T-helper 2 cell treated with Interferon-gamma antibody and Interleukin-4, amounts not matched to agents 5 μg/mL and 100 μg/mL, for 36 hours (primary cell): ENCODE measurements at regions not wholly inside any gene's neighbourhood (a gene's known extent, or its start where the extent isn't known, plus 50 kb on each side); places are given as distances from the start of the nearest gene placed in this dataset.
"Not testable (repeated sequence)": the region's sequence is repeated elsewhere in the genome, so short reads cannot be mapped to it uniquely, and the experiment has no call there.

Experiments
- DNase-seq: peaks from one replicate; pipeline ENCODE4 v3.0.0; 2021; ENCODE audit warnings: low spot score
- H3K27ac Mint-ChIP-seq: one replicate; pipeline ENCODE4 v1.8.0; 2021; ENCODE audit warnings: mild to moderate bottlenecking, mixed read lengths
- H3K27me3 Mint-ChIP-seq: one replicate; pipeline ENCODE4 v1.8.0; 2021; ENCODE audit warnings: low read depth, mixed read lengths
- H3K36me3 Mint-ChIP-seq: one replicate; pipeline ENCODE4 v1.8.0; 2021; ENCODE audit warnings: low read depth, mixed read lengths
- H3K4me1 Mint-ChIP-seq: one replicate; pipeline ENCODE4 v1.8.0; 2021; ENCODE audit warnings: low read depth, mixed read lengths
- H3K4me3 Mint-ChIP-seq: one replicate; pipeline ENCODE4 v1.8.0; 2022; ENCODE audit warnings: mild to moderate bottlenecking, moderate library complexity, mixed read lengths
- H3K9me3 Mint-ChIP-seq: one replicate; pipeline ENCODE4 v1.8.0; 2021; ENCODE audit warnings: mixed read lengths

- Mint-ChIP-seq H3K4me1 (no peaks in the 10 kb centered on the region), H3K27me3 (no peaks in the 10 kb centered on the region), H3K4me3 (no peak overlapping the region), H3K27ac (no peak overlapping the region), H3K9me3 (peaks cover 95% of the 10 kb centered on the region), H3K36me3 (no peaks in the 10 kb centered on the region)
- no peak for DNase-seq
Observed at GRCh38 chr12:34303091-34303870, 281.0 kb downstream of the ALG10 start.

- Mint-ChIP-seq H3K4me1 (no peaks in the 10 kb centered on the region), H3K9me3 (peaks cover 88% of the 10 kb centered on the region), H3K27ac (no peak overlapping the region), H3K4me3 (no peak overlapping the region), H3K27me3 (no peaks in the 10 kb centered on the region), H3K36me3 (no peaks in the 10 kb centered on the region)
- DNase-seq: no peak
Observed at GRCh38 chr12:34304001-34304400, 281.7 kb downstream of the ALG10 start.

GRCh38 chr12:34304546-34304945, 282.2 kb downstream of the ALG10 start:
- no peaks in the 10 kb centered on the region for H3K36me3 Mint-ChIP-seq
- H3K4me3 Mint-ChIP-seq: no peak overlapping the region
- DNase-seq: no peak
- H3K27me3 Mint-ChIP-seq: no peaks in the 10 kb centered on the region
- H3K9me3 Mint-ChIP-seq: peaks cover 88% of the 10 kb centered on the region
- H3K27ac Mint-ChIP-seq: no peak overlapping the region
- H3K4me1 Mint-ChIP-seq: no peaks in the 10 kb centered on the region

DNA sequence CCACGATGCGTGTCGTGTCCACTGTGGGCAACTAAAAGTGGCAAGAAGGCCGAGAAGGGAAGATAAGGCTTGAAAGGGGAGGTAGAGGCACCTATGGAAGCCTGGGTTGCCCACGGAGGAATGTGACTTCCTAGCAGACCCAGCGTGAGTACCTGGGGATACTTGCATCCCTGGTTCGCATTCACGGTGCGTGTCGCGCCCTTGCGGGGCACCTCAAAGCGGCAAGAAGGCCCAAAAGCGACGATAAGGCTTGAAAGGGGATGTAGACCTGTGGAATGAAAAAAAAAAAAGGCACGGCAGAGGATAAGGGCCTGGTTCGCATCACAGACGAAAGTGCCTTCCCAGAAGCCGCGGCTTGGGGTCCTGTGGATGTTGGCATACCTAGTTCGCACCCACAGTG, 282.9 kb downstream of the ALG10 start:
- no peak overlapping the region for H3K27ac Mint-ChIP-seq
- no peaks in the 10 kb centered on the region for H3K27me3 Mint-ChIP-seq
- no peak for DNase-seq
- no peaks in the 10 kb centered on the region for H3K4me1 Mint-ChIP-seq
- peaks cover 83% of the 10 kb centered on the region for H3K9me3 Mint-ChIP-seq
- H3K4me3 Mint-ChIP-seq: no peak overlapping the region
- H3K36me3 Mint-ChIP-seq: no peaks in the 10 kb centered on the region

DNA sequence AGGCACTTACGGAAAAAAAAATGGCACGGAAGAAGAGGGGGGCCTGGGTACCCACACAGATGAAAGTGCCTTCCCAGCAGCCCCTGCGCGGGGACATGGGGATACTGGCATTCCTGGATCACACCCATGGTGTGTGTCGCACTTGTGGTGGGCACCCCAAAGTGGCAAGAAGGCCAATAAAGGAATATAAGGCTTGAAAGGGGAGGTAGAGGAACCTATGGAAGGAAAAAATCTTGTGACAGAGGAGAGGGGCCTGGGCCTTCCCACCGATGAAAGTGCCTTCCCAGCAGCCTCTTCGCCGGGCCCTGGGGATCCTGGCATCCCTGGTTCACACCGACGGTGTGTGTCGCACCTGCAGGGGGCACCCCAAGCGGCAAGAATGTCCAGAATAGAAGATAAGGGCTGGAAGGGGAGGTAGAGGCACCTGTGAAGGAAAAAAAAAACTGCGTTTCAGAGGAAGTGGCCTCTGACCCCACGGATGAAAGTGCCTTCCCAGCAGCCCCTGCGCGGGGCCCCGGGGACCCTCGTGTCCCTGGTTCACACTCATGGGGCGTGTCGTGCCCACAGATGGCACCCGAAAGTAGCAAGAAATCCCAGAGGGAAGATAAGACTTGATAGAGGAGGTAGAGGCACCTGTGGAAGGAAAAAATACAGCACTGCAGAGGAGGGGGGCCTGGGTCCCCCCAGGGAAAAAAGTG, 284.0 kb downstream of the ALG10 start:
- Mint-ChIP-seq H3K27me3 (no peaks in the 10 kb centered on the region), H3K4me1 (no peaks in the 10 kb centered on the region), H3K27ac (no peak overlapping the region), H3K36me3 (no peaks in the 10 kb centered on the region), H3K9me3 (peaks cover 81% of the 10 kb centered on the region), H3K4me3 (no peak overlapping the region)
- no peak for DNase-seq

GRCh38 chr12:34309806-34310804, 287.8 kb downstream of the ALG10 start:
- not testable (repeated sequence) for H3K4me3 Mint-ChIP-seq, H3K4me1 Mint-ChIP-seq, DNase-seq, H3K27me3 Mint-ChIP-seq, H3K36me3 Mint-ChIP-seq, H3K27ac Mint-ChIP-seq
- H3K9me3 Mint-ChIP-seq: peaks cover 82% of the 10 kb centered on the region

DNA sequence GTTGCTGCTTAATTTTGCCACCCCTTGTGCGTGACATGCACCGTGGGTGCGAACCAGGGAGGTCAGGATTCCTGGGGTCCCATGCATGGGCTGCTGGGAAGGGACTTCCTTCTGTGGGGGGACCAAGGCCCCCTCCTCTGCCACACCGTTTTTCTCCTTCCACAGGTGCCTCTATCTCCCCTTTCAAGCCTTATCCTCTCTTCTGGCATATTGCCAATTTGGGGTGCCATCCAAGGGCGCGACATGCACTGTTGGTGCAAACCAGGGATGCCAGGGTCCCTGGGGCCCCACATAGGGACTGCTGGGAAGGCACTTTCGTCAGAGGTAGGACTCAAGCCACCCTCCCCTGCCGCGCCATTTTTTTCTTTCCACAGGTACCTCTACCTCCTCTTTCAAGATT, 289.0 kb downstream of the ALG10 start:
- H3K4me1 Mint-ChIP-seq: no peaks in the 10 kb centered on the region
- H3K27me3 Mint-ChIP-seq: no peaks in the 10 kb centered on the region
- H3K27ac Mint-ChIP-seq: no peak overlapping the region
- no peak overlapping the region for H3K4me3 Mint-ChIP-seq
- DNase-seq: no peak
- peaks cover 81% of the 10 kb centered on the region for H3K9me3 Mint-ChIP-seq
- no peaks in the 10 kb centered on the region for H3K36me3 Mint-ChIP-seq

DNA sequence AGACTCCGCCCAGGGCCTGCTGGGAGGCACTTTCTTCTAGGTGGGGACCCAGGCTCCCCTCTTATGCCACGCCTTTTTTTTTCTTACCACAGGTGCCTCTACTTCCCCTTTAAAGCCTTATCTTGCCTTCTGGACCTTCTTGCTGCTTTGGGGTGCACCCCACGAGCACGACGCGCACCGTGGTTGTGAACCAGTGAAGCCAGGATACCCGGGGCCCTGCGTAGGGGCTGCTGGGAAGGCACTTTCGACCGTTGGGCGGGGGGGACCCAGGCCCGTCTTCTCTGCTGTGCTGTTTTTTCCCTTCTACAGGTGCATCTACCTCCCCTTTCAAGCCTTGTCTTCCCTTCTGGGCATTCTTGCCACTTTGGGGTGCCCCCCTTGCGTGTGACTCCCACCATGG, 305.4 kb downstream of the ALG10 start:
- DNase-seq: no peak
- no peaks in the 10 kb centered on the region for H3K36me3 Mint-ChIP-seq
- peaks cover 77% of the 10 kb centered on the region for H3K9me3 Mint-ChIP-seq
- H3K4me3 Mint-ChIP-seq: no peak overlapping the region
- no peaks in the 10 kb centered on the region for H3K27me3 Mint-ChIP-seq
- H3K27ac Mint-ChIP-seq: no peak overlapping the region
- no peaks in the 10 kb centered on the region for H3K4me1 Mint-ChIP-seq

DNA sequence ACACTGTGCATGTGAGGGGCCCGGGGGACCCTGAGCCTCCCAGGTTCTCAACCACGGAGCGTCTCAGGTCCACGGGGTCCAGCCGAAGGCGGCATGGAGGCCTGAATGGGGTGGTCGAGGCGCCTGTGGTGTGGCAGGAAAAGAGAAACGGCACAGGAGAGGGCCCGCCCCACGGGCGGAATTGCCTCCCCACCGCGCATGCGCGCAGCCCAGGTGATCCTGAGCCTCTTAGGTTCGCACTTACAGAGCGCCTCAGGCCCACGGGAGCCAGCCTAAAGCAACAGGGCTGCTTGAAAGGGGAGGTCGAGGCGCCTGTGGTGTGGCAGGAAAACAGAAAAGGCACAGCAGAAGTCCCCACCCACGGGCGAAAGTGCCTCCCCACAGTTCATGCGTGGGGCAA, 311.0 kb downstream of the ALG10 start:
- Mint-ChIP-seq H3K9me3 (peaks cover 30% of the 10 kb centered on the region), H3K27me3 (no peaks in the 10 kb centered on the region), H3K4me1 (no peaks in the 10 kb centered on the region), H3K27ac (no peak overlapping the region), H3K4me3 (no peak overlapping the region), H3K36me3 (no peaks in the 10 kb centered on the region)
- no peak for DNase-seq

GRCh38 chr12:34334538-34334937, 312.2 kb downstream of the ALG10 start:
- DNase-seq: no peak
- Mint-ChIP-seq H3K9me3 (peaks cover 22% of the 10 kb centered on the region), H3K27me3 (no peaks in the 10 kb centered on the region), H3K4me3 (no peak overlapping the region), H3K27ac (no peak overlapping the region), H3K36me3 (no peaks in the 10 kb centered on the region), H3K4me1 (no peaks in the 10 kb centered on the region)

DNA sequence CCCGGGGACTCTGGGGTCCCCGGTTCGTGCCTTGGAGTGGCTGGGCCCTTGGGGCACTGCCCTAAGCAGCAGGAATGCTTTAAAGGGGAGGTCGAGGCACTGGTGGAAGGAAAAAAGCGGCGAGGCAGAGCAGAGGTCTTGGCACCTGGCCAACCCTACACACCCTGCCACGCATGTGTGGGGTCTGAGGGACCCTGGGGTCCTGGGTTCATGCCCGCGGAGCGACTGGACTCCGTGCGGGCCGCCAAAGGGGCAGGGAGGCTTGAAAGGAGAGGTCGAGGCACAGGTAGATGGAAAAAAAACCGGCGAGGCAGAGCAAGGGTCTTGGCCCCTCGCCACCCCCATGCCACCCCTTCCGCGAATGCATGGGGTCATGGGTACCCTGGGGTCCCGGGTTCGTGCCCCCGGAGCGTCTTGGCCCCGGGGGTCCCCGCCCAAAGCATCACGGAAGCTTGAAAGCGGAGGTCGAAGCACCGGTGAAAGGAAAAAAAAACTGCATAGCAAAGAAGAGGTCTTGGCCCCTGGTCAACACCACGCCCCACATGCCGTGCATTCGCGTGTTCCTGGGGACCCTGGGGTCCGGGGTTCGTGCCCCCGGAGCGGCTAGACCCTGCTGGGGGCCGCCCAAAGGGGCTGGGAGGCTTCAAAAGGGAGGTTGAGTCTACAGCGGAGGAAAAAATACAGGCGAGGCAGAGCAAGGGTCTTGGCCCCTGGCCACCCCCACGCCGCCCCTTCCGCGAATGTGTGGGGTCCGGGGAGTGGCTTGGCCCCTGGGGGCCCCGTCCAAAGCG, 312.9 kb downstream of the ALG10 start:
- DNase-seq: no peak
- Mint-ChIP-seq H3K4me3 (no peak overlapping the region), H3K27me3 (no peaks in the 10 kb centered on the region), H3K27ac (no peak overlapping the region), H3K4me1 (no peaks in the 10 kb centered on the region), H3K36me3 (no peaks in the 10 kb centered on the region), H3K9me3 (peaks cover 22% of the 10 kb centered on the region)

DNA sequence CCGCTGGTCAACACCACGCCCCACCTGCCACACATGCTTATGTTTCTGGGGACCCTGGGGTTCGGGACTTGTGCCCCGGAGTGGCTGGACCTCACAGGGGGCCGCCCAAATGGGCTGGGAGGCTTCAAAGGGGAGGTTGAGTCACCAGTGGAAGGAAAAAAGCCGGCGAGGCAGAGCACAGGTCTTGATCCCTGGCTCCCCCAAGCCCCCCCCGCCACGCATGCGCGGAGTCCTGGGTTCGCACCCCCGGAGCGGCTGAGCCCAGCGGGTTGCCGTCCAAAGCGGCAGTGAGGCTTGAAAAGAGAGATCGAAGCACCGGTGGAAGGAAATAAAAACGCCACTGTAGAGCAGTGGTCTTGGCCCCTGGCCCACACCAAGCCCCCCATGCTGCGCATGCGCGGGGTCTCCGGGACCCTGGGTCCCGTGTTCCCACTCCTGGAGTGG, 313.5 kb downstream of the ALG10 start:
- no peak overlapping the region for H3K27ac Mint-ChIP-seq
- H3K27me3 Mint-ChIP-seq: no peaks in the 10 kb centered on the region
- no peaks in the 10 kb centered on the region for H3K36me3 Mint-ChIP-seq
- no peaks in the 10 kb centered on the region for H3K4me1 Mint-ChIP-seq
- no peak for DNase-seq
- no peak overlapping the region for H3K4me3 Mint-ChIP-seq
- peaks cover 15% of the 10 kb centered on the region for H3K9me3 Mint-ChIP-seq
